Right lobe of liver (tissue), 6 donors: ENCODE measurements at regions not wholly inside any gene's neighbourhood (a gene's known extent, or its start where the extent isn't known, plus 50 kb on each side); places are given as distances from the start of the nearest gene placed in this dataset.

Experiments used
- ATAC-seq, 4 donors: fragments of 200-7000 bp; cut with Tn5 transposase; one replicate each; pipeline ENCODE4 v1.9.1; 2020; ENCODE audit warnings: mild to moderate bottlenecking in 4 of 4, moderate library complexity in 4 of 4
- DNase-seq, 3 donors: peaks; one replicate each; pipeline ENCODE4 v3.0.0-alpha.2; 2020
- H3K27ac ChIP-seq, 3 donors: fragments of 200-600 bp; one replicate each; pipeline ENCODE4 v1.8.0; 2022
- H3K27me3 ChIP-seq, 2 donors: fragments of 200-600 bp; one replicate each; pipeline ENCODE4 v1.8.0; 2022
- H3K36me3 ChIP-seq, 4 donors: fragments of 200-600 bp; sonication (generic) in 1 of 4; one replicate each; pipeline versions ENCODE4 v1.5.1 to v1.8.0; 2017 to 2022; ENCODE audit warnings: control low read depth in 1 of 4
- H3K4me1 ChIP-seq, 4 donors: fragments of 200-600 bp; sonication (generic) in 1 of 4; one replicate each; pipeline versions ENCODE4 v1.5.1 to v1.8.0; 2017 to 2022; ENCODE audit warnings: control low read depth in 1 of 4
- H3K4me3 ChIP-seq, 3 donors: fragments of 200-600 bp; one replicate each; pipeline ENCODE4 v1.8.0; 2022
- H3K9me3 ChIP-seq, 4 donors: fragments of 200-600 bp; sonication (generic) in 1 of 4; one replicate each; pipeline versions ENCODE4 v1.5.1 to v1.8.0; 2017 to 2022; ENCODE audit warnings: control low read depth in 1 of 4
- POLR2A ChIP-seq: fragments of 450-650 bp; IDR thresholded peaks from one replicate; pipeline ENCODE4 v1.6.1; 2017; ENCODE audit warnings: antibody characterized with exemption, mild to moderate bottlenecking
- WGBS: methylation state at CpG from one replicate; pipeline ENCODE4 v1.1.6; 2018; ENCODE audit warnings: low coverage, low lambda C conversion rate; ENCODE audit not compliant: insufficient coverage; ENCODE audit errors: missing lambda C conversion rate; 5-methylcytosine and 5-hydroxymethylcytosine counted together
- intact Hi-C, 2 donors: fragments of 100-400 bp; cut with DNase I; formaldehyde crosslinking; loops; one replicate each; pipeline versions ENCODE4 v1.11.2 to v1.14.1; 2022
- TF ChIP-seq, protein P1 (sequence below), 4 donors: fragments of 200-600 bp in 3 of 4; fragments of 450-650 bp in 1 of 4; IDR thresholded peaks; one replicate each; pipeline versions ENCODE4 v1.5.1 to v1.8.0; 2016 to 2022; ENCODE audit warnings: antibody characterized with exemption in 4 of 4, mild to moderate bottlenecking in 2 of 4
- donor health status: DM: no; HTN: yes; CAD: no.
- donor health status: DM: no; HTN: no; CAD: no.
- donor health status: DM: no; HTN: no; CAD: no.
- donor health status: DM: no; HTN: yes; CAD: no.
- donor health status: DM: no; HTN: yes; CAD: no.

DNA sequence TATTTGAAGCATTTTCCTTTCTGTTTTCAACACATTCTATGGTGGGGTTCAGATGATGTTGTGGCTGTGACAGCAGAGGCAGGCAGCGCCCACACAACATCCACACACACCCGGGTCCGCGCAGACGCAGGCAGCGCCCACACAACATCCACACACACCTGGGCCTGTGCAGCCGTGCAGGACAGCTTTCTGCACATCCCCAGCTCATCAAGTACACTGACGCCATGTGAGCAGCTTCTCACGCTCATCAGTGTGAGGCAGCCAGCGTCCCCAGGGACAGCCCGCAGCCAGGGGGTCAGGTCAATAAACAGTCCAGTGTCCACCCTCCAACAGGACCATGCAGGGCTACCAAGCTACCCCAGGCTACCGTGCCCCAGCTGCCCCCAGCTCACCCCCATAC is 272.8 kb upstream of the TCERG1L start:
- no peak for ATAC-seq
- H3K36me3 ChIP-seq: no peaks in the 10 kb centered on the region
- H3K9me3 ChIP-seq: no peaks in the 10 kb centered on the region
- intact Hi-C loops: no loop called here
- WGBS: 57% methylated on average over 7 of the region's 12 CpGs
- DNase-seq: no peak
- no peaks in the 10 kb centered on the region for H3K4me1 ChIP-seq
- no peak overlapping the region for H3K4me3 ChIP-seq
- no peaks in the 10 kb centered on the region for H3K27me3 ChIP-seq
- no peak overlapping the region for H3K27ac ChIP-seq
- TF ChIP-seq, protein P1, sequence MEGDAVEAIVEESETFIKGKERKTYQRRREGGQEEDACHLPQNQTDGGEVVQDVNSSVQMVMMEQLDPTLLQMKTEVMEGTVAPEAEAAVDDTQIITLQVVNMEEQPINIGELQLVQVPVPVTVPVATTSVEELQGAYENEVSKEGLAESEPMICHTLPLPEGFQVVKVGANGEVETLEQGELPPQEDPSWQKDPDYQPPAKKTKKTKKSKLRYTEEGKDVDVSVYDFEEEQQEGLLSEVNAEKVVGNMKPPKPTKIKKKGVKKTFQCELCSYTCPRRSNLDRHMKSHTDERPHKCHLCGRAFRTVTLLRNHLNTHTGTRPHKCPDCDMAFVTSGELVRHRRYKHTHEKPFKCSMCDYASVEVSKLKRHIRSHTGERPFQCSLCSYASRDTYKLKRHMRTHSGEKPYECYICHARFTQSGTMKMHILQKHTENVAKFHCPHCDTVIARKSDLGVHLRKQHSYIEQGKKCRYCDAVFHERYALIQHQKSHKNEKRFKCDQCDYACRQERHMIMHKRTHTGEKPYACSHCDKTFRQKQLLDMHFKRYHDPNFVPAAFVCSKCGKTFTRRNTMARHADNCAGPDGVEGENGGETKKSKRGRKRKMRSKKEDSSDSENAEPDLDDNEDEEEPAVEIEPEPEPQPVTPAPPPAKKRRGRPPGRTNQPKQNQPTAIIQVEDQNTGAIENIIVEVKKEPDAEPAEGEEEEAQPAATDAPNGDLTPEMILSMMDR (IDR thresholded peaks at IDR 0.05): no peak
- TF ChIP-seq POLR2A: no peak

DNA sequence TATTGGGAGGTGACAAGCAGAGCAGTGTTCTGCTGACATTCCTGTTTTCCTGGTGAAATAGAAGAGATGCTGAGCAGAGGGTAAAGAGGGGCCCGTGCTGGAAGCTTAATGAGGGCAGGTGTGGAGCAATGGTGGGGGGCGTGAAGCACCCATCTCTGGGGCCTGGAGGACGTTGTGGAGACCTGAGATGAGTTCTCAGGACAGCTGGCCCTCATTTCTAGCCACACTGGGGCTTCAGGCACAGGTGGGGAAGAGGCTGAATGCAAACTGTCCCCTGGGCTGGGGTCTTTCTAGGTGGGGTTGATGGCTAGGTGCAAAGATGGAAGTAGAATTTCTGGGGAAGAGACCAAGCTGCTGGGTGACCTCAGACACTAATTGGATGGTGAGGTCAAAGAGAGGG is 274.2 kb upstream of the TCERG1L start:
- H3K36me3 ChIP-seq: no peaks in the 10 kb centered on the region
- no peaks in the 10 kb centered on the region for H3K9me3 ChIP-seq
- intact Hi-C loops: no loop called here
- TF ChIP-seq, protein P1 (IDR thresholded peaks at IDR 0.05): no peak
- TF ChIP-seq POLR2A: no peak
- no peak overlapping the region for H3K27ac ChIP-seq
- H3K4me3 ChIP-seq: no peak overlapping the region
- WGBS: 59% methylated on average over 3 of the region's 3 CpGs
- no peak for ATAC-seq
- DNase-seq: no peak
- H3K27me3 ChIP-seq: no peaks in the 10 kb centered on the region
- H3K4me1 ChIP-seq: no peaks in the 10 kb centered on the region

DNA sequence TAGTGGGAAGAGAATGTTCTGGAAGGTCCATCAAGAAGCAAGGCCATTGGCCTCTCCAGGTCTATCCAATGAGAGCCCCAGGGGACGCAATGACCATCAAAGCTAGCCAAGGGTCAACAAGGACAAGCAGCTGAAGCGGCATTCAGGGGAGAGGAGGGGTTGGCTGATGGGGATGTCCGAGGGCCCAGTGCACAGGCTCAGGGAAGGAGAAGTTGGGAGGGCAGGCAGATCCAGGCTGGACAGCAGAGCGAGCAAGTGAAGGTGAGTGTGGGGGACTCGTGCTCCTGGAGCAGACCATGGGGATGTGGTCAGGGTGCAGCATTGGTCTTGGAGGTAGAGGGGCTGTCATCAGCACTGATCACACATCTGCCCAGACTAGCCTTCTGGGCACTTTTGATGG is 275.4 kb upstream of the TCERG1L start:
- Histone ChIP-seq H3K4me3 (no peak overlapping the region), H3K27me3 (no peaks in the 10 kb centered on the region), H3K36me3 (no peaks in the 10 kb centered on the region), H3K4me1 (no peaks in the 10 kb centered on the region), H3K9me3 (no peaks in the 10 kb centered on the region), H3K27ac (no peak overlapping the region)
- intact Hi-C loops: no loop called here
- DNase-seq: peak in 1 of 3 donors; percentile 28
- no peak for TF ChIP-seq POLR2A
- 80% methylated on average over 1 of the region's 5 CpGs for WGBS
- peak in 1 of 4 donors; percentile 27 for ATAC-seq

DNA sequence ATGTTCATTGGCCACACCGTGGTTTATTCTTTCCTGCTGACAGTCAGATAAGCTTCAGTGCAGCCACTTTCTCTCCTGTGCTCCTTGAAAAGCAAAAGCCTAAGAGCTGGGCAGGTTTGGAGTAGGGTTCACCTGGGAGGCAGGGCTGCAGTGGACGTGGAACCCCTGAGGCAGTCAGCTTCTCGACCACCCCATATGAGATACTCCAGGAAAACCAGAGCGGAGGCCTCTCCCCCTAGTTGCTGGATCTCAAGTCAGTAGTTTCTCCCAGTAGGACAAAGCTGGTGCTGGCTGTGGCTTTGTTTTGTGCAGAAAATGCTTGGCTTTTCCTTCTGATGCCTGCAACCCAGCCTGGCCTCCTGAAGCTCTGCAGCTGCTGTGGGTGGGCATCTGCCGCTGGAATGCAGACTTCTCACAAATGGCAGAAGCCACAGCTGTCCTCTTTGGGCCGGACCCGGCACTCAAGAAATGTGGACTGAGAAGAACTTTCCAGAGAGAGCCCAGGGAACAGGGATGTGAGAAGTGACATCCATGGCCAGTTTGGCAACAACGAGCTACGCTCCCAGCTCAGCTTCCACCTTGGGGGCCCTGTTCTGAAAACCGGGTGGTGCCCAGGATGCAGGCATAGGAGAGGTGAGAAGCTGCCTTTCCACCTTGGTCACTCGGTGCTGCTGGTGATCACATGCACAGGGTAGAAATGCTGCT is 276.6 kb upstream of the TCERG1L start:
- Histone ChIP-seq H3K27me3 (no peaks in the 10 kb centered on the region), H3K4me3 (no peak overlapping the region), H3K36me3 (no peaks in the 10 kb centered on the region), H3K27ac (no peak overlapping the region), H3K9me3 (no peaks in the 10 kb centered on the region), H3K4me1 (no peaks in the 10 kb centered on the region)
- intact Hi-C loops: no loop called here
- no peak for ATAC-seq
- no peak for DNase-seq
- TF ChIP-seq, protein P1 (IDR thresholded peaks at IDR 0.05): no peak
- no peak for TF ChIP-seq POLR2A
- WGBS: 53% methylated on average over 5 of the region's 11 CpGs

DNA sequence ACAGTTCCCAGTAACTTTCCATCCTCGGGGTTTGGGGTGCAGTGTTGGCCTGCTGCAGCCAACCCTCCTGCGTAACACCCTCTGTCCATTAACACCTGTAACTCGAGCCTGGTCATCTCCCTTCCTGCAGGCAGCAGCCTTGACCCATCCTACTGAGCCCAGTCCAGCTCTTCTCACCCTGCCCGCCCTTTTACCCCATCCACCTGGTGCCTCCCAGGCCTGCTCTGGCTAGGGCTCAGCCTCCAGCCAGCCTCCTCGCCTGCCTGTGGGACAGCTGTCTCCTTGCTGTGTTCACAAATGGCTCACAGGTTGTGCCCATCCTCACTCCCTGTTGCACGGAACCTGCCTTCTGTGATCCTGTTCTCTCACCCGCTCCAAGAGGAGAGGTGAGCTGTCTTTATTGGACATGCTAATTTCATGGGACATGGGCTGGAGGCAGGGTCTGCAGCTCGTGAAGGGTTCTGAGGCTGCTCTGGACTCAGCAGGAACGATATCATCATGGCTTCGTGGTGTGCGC is 277.2 kb upstream of the TCERG1L start:
- 74% methylated on average over 6 of the region's 11 CpGs for WGBS
- Histone ChIP-seq H3K27ac (no peak overlapping the region), H3K27me3 (no peaks in the 10 kb centered on the region), H3K4me1 (no peaks in the 10 kb centered on the region), H3K9me3 (no peaks in the 10 kb centered on the region), H3K36me3 (no peaks in the 10 kb centered on the region), H3K4me3 (no peak overlapping the region)
- intact Hi-C loops: no loop called here
- ATAC-seq (no peak), DNase-seq (peak in 1 of 3 donors; percentile 35)
- no peak for TF ChIP-seq POLR2A
- TF ChIP-seq, protein P1 (IDR thresholded peaks at IDR 0.05): no peak
